Transverse colon (tissue), 4 donors: ENCODE measurements at regions not wholly inside any gene's neighbourhood (a gene's known extent, or its start where the extent isn't known, plus 50 kb on each side); places are given as distances from the start of the nearest gene placed in this dataset.

Experiments
- CTCF ChIP-seq, 5 experiments: fragments of 200-600 bp in 3 of 5; fragments of 450-650 bp in 2 of 5; sonication (generic) in 3 of 5; IDR thresholded peaks; 1 replicate in 2 of 5; 2 replicates in 3 of 5; pipeline ENCODE4 v1.5.1; 2016 to 2017; ENCODE audit warnings: antibody characterized with exemption in 5 of 5, inconsistent platforms in 3 of 5, mild to moderate bottlenecking in 2 of 5, moderate library complexity in 1 of 5
- EP300 ChIP-seq: sonication (generic); formaldehyde crosslinking; IDR thresholded peaks from one replicate; pipeline ENCODE4 v1.6.1; 2017; ENCODE audit warnings: antibody characterized with exemption, low read depth
- POLR2A ChIP-seq: fragments of 450-650 bp; IDR thresholded peaks from one replicate; pipeline ENCODE4 v1.6.1; 2016; ENCODE audit warnings: antibody characterized with exemption, mild to moderate bottlenecking, moderate library complexity
- POLR2AphosphoS5 ChIP-seq, 3 donors: sonication (generic); formaldehyde crosslinking; IDR thresholded peaks; one replicate each; pipeline ENCODE4 v1.6.1; 2016; ENCODE audit warnings: antibody characterized with exemption in 3 of 3

- TF ChIP-seq CTCF (IDR thresholded peaks at IDR 0.05) (no peak), POLR2A (no peak), POLR2AphosphoS5 (IDR thresholded peaks at IDR 0.05) (no peak), EP300 (no peak)
Measured at GRCh38 chr11:116271479-116271878, 501.3 kb downstream of the BUD13 start.
